ENCODE measurements at regions not wholly inside any gene's neighbourhood (a gene's known extent, or its start where the extent isn't known, plus 50 kb on each side); places are given as distances from the start of the nearest gene placed in this dataset.

- H3K4me1 Mint-ChIP-seq = no peaks in the 10 kb centered on the region
- no peak overlapping the region for H3K27ac Mint-ChIP-seq
- H3K36me3 Mint-ChIP-seq = no peaks in the 10 kb centered on the region
- peaks cover 4% of the 10 kb centered on the region for H3K27me3 Mint-ChIP-seq
- H3K4me3 Mint-ChIP-seq = no peak overlapping the region
- peaks cover 0 to 1% (median 0%) of the 10 kb centered on the region in 3 donors for H3K9me3 Mint-ChIP-seq
These were observed 88.0 kb upstream of the CTTNBP2 start for GRCh38 chr7:117961235-117961634.

GRCh38 chr7:117962366-117962994, 89.2 kb upstream of the CTTNBP2 start:
- Mint-ChIP-seq H3K36me3 (no peaks in the 10 kb centered on the region), H3K4me3 (no peak overlapping the region), H3K27me3 (peaks cover 4% of the 10 kb centered on the region), H3K9me3 (no peaks in the 10 kb centered on the region), H3K4me1 (no peaks in the 10 kb centered on the region), H3K27ac (no peak overlapping the region)

- H3K27ac Mint-ChIP-seq = no peak overlapping the region
- no peaks in the 10 kb centered on the region for H3K36me3 Mint-ChIP-seq
- no peaks in the 10 kb centered on the region for H3K4me1 Mint-ChIP-seq
- peaks cover 4% of the 10 kb centered on the region for H3K27me3 Mint-ChIP-seq
- H3K4me3 Mint-ChIP-seq = no peak overlapping the region
- H3K9me3 Mint-ChIP-seq = no peaks in the 10 kb centered on the region
These were observed 90.3 kb upstream of the CTTNBP2 start for GRCh38 chr7:117963264-117964197.

- H3K36me3 Mint-ChIP-seq = no peaks in the 10 kb centered on the region
- no peaks in the 10 kb centered on the region for H3K27me3 Mint-ChIP-seq
- H3K4me3 Mint-ChIP-seq = no peak overlapping the region
- no peaks in the 10 kb centered on the region for H3K4me1 Mint-ChIP-seq
- no peak overlapping the region for H3K27ac Mint-ChIP-seq
- H3K9me3 Mint-ChIP-seq = no peaks in the 10 kb centered on the region
These were observed 97.6 kb upstream of the CTTNBP2 start for GRCh38 chr7:117970801-117971200.

- Mint-ChIP-seq H3K36me3 (no peaks in the 10 kb centered on the region), H3K4me3 (no peak overlapping the region), H3K27me3 (no peaks in the 10 kb centered on the region), H3K9me3 (no peaks in the 10 kb centered on the region), H3K4me1 (no peaks in the 10 kb centered on the region), H3K27ac (no peak overlapping the region)
These were observed 98.5 kb upstream of the CTTNBP2 start for GRCh38 chr7:117971556-117972244.

DNA sequence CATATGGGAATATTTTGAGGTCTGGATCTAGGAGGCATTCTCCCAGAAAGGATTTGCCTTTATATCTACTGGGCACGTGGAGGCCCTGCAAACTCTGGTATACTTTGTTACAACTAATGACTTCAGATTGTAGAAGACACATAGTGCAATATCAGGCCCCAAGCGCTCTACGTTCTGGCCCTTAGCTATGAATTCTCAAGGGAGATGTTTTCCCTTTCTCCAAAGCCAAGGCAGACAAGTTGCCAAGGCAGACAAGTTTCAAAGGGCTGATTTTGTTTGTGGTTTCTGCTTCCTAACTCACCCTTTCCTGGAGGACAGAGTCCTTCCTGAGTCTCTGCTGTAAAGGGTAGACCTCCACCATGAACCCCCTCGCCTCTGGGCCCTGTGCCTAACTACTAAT, 99.4 kb upstream of the CTTNBP2 start:
- Mint-ChIP-seq H3K27me3 (no peaks in the 10 kb centered on the region), H3K36me3 (no peaks in the 10 kb centered on the region), H3K4me1 (no peaks in the 10 kb centered on the region), H3K9me3 (no peaks in the 10 kb centered on the region), H3K27ac (no peak overlapping the region), H3K4me3 (no peak overlapping the region)

DNA sequence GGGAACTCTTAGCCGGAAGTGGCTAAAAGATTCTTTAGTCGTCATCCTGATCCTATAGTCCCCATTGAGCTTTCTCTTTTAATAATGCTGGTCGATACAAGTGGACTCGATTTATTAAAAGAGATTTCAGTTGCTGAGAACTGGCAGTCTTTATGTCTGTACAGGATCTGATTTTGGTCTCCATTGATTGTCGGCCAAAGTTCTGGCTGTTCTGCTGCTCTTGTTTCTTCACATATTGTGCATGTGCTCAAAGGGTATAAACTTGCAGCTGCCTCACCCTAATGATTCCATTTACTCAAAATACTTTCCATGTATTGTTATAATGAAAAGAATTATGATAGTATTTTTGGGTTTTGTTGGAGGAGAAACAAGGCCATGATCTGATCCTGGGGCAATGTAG, 100.7 kb upstream of the CTTNBP2 start:
- H3K4me3 Mint-ChIP-seq = no peak overlapping the region
- H3K36me3 Mint-ChIP-seq = peaks cover 1% of the 10 kb centered on the region
- no peaks in the 10 kb centered on the region for H3K27me3 Mint-ChIP-seq
- H3K27ac Mint-ChIP-seq = no peak overlapping the region
- H3K9me3 Mint-ChIP-seq = peaks cover 0 to 2% (median 0%) of the 10 kb centered on the region in 3 donors
- H3K4me1 Mint-ChIP-seq = no peaks in the 10 kb centered on the region

GRCh38 chr7:117974891-117975290, 101.7 kb upstream of the CTTNBP2 start:
- Mint-ChIP-seq H3K9me3 (peaks cover 0 to 2% (median 0%) of the 10 kb centered on the region in 3 donors), H3K4me3 (no peak overlapping the region), H3K36me3 (peaks cover 1% of the 10 kb centered on the region), H3K4me1 (no peaks in the 10 kb centered on the region), H3K27me3 (no peaks in the 10 kb centered on the region), H3K27ac (no peak overlapping the region)

GRCh38 chr7:117975476-117975875, 102.2 kb upstream of the CTTNBP2 start:
- Mint-ChIP-seq H3K27me3 (peaks cover 3% of the 10 kb centered on the region), H3K4me3 (no peak overlapping the region), H3K4me1 (no peaks in the 10 kb centered on the region), H3K9me3 (peaks cover 0 to 2% (median 0%) of the 10 kb centered on the region in 3 donors), H3K27ac (no peak overlapping the region), H3K36me3 (peaks cover 1% of the 10 kb centered on the region)

DNA sequence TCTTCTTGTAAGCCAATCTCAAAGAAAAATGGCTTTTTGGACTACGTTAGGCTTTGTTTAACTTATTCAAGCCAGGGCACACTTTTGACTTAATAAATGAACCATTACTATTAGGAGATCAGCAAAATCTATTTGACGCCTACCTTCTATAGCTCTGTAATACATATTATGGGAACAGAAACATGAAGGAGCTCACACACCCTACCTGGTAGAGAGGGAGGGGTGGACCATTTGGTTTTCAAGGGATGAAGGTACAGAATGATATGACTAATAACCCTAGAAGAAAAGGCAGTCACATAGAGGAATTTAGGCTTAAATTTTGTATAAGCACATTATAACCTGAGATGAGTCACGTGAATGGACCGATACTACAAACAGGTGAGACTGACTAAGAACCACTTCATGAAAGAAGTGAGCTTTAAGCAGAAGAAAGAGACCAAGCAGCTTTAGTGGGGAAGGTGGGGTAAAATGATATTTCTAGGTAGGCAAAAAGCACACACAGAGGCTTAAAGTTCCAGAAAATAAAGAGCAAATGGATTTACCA, 106.8 kb upstream of the CTTNBP2 start:
- Mint-ChIP-seq H3K27me3 (peaks cover 6% of the 10 kb centered on the region), H3K4me3 (no peak overlapping the region), H3K4me1 (no peaks in the 10 kb centered on the region), H3K9me3 (peaks cover 0 to 4% (median 2%) of the 10 kb centered on the region in 3 donors), H3K36me3 (peaks cover 1% of the 10 kb centered on the region), H3K27ac (no peak overlapping the region)

- peaks cover 0 to 4% (median 2%) of the 10 kb centered on the region in 3 donors for H3K9me3 Mint-ChIP-seq
- peaks cover 1% of the 10 kb centered on the region for H3K36me3 Mint-ChIP-seq
- peaks cover 6% of the 10 kb centered on the region for H3K27me3 Mint-ChIP-seq
- no peaks in the 10 kb centered on the region for H3K4me1 Mint-ChIP-seq
- no peak overlapping the region for H3K4me3 Mint-ChIP-seq
- no peak overlapping the region for H3K27ac Mint-ChIP-seq
These were observed 109.1 kb upstream of the CTTNBP2 start for GRCh38 chr7:117982071-117983055.

GRCh38 chr7:117986645-117987269, 113.5 kb upstream of the CTTNBP2 start:
- Mint-ChIP-seq H3K27ac (no peak overlapping the region), H3K36me3 (no peaks in the 10 kb centered on the region), H3K4me3 (no peak overlapping the region), H3K27me3 (peaks cover 3% of the 10 kb centered on the region), H3K9me3 (peaks cover 0 to 4% (median 4%) of the 10 kb centered on the region in 3 donors), H3K4me1 (no peaks in the 10 kb centered on the region)

- peaks cover 0 to 4% (median 0%) of the 10 kb centered on the region in 3 donors for H3K9me3 Mint-ChIP-seq
- H3K4me1 Mint-ChIP-seq = peaks cover 0 to under 1% (median 0%) of the 10 kb centered on the region in 3 donors
- peaks cover 1% of the 10 kb centered on the region for H3K27me3 Mint-ChIP-seq
- H3K36me3 Mint-ChIP-seq = no peaks in the 10 kb centered on the region
- H3K4me3 Mint-ChIP-seq = no peak overlapping the region
- H3K27ac Mint-ChIP-seq = no peak overlapping the region
These were observed 117.6 kb upstream of the CTTNBP2 start for GRCh38 chr7:117990834-117991233.
